ENCODE measurements at regions not wholly inside any gene's neighbourhood (a gene's known extent, or its start where the extent isn't known, plus 50 kb on each side); places are given as distances from the start of the nearest gene placed in this dataset.

DNA sequence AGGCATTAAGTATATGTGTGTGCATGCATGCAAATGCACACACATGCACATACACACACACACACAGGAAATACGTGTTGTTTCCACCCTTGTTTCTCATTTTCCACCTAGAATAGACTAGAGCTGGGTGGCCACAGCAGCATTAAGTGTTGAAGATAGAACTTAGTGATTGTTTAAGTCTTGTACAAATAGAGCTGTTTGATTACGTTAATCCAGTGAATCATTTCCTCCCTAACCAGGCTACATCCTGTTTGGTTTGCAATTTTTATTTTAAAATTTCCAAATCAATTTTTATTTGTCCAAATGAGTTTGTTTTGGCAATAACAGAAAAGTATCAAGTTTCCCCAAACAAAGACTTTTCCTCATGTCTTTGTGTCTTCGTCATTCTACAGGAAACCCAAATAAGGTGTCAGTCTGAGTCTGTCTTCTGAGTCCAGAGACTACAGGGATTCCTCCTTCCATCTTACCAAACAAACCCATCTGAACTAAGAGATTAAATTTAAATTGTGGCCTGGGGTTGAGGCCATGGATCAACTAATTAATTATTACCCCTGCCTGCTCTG, 74.6 kb upstream of the GALNT5 start:
- TF ChIP-seq, protein P1, sequence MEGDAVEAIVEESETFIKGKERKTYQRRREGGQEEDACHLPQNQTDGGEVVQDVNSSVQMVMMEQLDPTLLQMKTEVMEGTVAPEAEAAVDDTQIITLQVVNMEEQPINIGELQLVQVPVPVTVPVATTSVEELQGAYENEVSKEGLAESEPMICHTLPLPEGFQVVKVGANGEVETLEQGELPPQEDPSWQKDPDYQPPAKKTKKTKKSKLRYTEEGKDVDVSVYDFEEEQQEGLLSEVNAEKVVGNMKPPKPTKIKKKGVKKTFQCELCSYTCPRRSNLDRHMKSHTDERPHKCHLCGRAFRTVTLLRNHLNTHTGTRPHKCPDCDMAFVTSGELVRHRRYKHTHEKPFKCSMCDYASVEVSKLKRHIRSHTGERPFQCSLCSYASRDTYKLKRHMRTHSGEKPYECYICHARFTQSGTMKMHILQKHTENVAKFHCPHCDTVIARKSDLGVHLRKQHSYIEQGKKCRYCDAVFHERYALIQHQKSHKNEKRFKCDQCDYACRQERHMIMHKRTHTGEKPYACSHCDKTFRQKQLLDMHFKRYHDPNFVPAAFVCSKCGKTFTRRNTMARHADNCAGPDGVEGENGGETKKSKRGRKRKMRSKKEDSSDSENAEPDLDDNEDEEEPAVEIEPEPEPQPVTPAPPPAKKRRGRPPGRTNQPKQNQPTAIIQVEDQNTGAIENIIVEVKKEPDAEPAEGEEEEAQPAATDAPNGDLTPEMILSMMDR (IDR thresholded peaks at IDR 0.05): no peak
- no peak for TF ChIP-seq POLR2A (IDR thresholded peaks at IDR 0.05)
